Kasumi-1 (cell line): ENCODE measurements at regions not wholly inside any gene's neighbourhood (a gene's known extent, or its start where the extent isn't known, plus 50 kb on each side); places are given as distances from the start of the nearest gene placed in this dataset.
"Not testable (repeated sequence)": the region's sequence is repeated elsewhere in the genome, so short reads cannot be mapped to it uniquely, and the experiment has no call there.

Experiments used
- DNase-seq, 2 experiments: peaks; one replicate each; lab custom pipeline; 2025; lab: John Stamatoyannopoulos, UW

GRCh38 chr3:170651260-170651845 lies 65.5 kb upstream of the SLC7A14 start:
- no peak for DNase-seq

DNA sequence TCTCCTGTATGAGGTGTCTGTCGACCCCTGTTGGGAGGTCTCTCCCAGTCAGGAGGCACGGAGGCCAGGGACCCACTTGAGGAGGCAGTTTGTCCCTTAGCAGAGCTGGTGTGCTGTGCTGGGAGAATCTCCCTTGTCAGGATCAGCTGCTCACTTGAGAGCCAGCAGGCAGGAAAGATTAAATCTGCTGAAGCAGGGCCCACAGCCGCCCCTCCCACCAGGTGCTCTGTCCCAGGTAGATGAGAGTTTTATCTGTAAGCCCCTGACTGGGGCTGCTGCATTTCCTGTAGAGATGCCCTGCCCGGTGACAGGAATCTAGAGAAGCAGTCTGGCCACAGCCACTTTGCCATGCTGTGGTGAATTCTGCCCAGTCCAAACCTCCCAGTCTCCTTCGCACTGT lies 64.7 kb upstream of the SLC7A14 start:
- DNase-seq: not testable (repeated sequence)

DNA sequence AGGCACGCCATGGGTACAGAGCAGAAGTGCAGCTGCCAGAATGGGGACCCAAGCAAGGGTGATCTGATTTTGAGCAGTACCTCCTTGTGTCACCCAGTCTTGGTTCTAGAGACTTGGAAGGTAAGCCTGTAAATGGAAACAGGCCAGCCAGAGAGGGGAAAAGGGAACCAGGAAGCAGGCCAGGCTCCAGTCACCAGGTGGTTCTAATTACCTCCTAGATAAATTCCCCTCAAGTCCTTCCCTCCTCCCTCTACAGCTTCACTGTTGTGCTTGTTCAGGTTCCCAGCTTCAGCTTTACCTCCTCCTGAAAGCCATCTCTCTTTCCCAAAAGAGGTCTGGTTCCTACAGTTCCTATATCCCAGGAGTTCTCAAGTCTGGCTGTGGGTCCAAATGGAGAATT lies 58.8 kb upstream of the SLC7A14 start:
- DNase-seq: no peak

DNA sequence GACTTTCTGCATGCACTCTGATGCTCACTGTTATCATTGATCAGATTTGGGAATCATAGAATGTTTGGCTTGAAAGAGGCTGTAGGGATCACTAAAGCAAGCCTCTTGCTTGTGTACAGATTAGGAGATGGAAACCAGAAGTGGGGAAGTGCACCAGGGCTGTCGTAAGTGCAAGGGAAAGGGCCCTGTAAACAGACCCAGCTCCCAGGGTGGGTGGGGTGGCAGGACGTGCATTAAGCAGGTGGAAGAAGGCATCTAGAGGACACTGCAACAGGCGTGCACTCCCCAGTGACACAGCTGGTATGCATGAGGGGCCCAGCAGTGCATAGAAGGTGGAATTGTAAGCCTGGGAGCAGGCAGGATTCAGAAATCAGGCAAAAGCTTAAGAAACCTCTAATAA lies 58.0 kb upstream of the SLC7A14 start:
- no peak for DNase-seq

GRCh38 chr3:170642882-170643601 lies 57.2 kb upstream of the SLC7A14 start:
- DNase-seq: no peak

GRCh38 chr3:170641510-170642236 lies 55.8 kb upstream of the SLC7A14 start:
- DNase-seq: peak in 1 of 2 experiments; percentile 12

GRCh38 chr3:170640737-170641171 lies 54.9 kb upstream of the SLC7A14 start:
- no peak for DNase-seq

DNA sequence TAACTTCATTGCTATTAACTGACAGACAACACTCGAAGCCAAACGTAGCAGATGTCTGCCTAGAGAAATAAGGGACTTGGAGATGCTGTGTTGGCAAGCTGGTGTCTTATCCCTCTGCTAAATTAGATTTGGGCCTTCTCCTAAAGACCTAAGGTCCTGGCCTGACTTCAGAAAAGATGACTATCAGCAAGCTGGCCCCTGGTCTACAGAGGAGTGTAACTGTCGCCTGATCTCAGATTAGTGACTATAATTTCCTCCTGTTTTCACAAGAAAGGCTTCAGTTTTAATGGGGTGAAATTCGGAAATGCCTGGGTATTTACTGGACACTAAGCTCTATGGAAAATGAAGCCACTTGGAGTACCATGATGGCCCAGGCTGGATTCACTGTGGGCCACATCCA lies 53.1 kb upstream of the SLC7A14 start:
- no peak for DNase-seq

DNA sequence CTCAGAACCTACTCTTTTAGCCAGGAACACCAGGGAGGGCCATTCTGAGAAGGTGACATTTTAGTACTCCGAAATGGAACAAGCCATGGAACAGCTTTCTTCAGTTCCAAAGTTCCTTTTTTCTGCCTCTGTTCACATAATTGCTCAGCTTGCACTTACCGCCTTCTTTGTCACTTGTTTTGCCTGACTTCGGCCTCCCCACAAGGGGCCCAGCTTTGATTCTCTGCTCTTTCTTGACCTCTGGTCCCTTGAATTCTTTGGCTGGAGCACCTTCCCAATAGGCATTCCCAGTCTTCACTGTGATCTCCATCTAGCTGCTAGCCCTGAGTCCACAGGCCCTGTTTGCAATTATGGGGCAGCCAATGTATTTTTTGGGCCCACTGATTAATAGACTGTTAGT lies 51.4 kb upstream of the SLC7A14 start:
- DNase-seq: no peak

- DNase-seq: no peak
These were observed 50.6 kb upstream of the SLC7A14 start for GRCh38 chr3:170636400-170636973.
